GM21423 (cell line): ENCODE measurements at regions not wholly inside any gene's neighbourhood (a gene's known extent, or its start where the extent isn't known, plus 50 kb on each side); places are given as distances from the start of the nearest gene placed in this dataset.
"Not testable (repeated sequence)": the region's sequence is repeated elsewhere in the genome, so short reads cannot be mapped to it uniquely, and the experiment has no call there.

Experiments
- ATAC-seq: cut with Tn5 transposase; IDR thresholded peaks from one replicate; pipeline ENCODE4 v1.9.1; 2021; ENCODE audit warnings: mild to moderate bottlenecking, moderate library complexity; ENCODE audit not compliant: unreplicated experiment

GRCh38 chr16:58821886-58822285 is 87.8 kb upstream of the GOT2 start:
- no peak for ATAC-seq

- ATAC-seq = no peak
Observed at GRCh38 chr16:58820411-58820810, 86.3 kb upstream of the GOT2 start.

GRCh38 chr16:58815181-58815888 is 81.2 kb upstream of the GOT2 start:
- ATAC-seq = no peak

- ATAC-seq = peak; percentile 77
Observed at GRCh38 chr16:58814348-58814801, 80.3 kb upstream of the GOT2 start.

GRCh38 chr16:58809213-58809612 is 75.1 kb upstream of the GOT2 start:
- no peak for ATAC-seq

- ATAC-seq = no peak
Observed at GRCh38 chr16:58807276-58807675, 73.2 kb upstream of the GOT2 start.

GRCh38 chr16:58801838-58802237 is 67.7 kb upstream of the GOT2 start:
- ATAC-seq = no peak

- ATAC-seq = no peak
Observed at GRCh38 chr16:58797137-58797801, 63.2 kb upstream of the GOT2 start.

- ATAC-seq = no peak
Observed at GRCh38 chr16:58793366-58793765, 59.2 kb upstream of the GOT2 start.

GRCh38 chr16:58792188-58792587 is 58.1 kb upstream of the GOT2 start:
- ATAC-seq = no peak

GRCh38 chr16:58790816-58791557 is 56.9 kb upstream of the GOT2 start:
- ATAC-seq = not testable (repeated sequence)

- no peak for ATAC-seq
Observed at GRCh38 chr16:58789351-58789750, 55.2 kb upstream of the GOT2 start.
